ENCODE measurements at regions not wholly inside any gene's neighbourhood (a gene's known extent, or its start where the extent isn't known, plus 50 kb on each side); places are given as distances from the start of the nearest gene placed in this dataset.

DNA sequence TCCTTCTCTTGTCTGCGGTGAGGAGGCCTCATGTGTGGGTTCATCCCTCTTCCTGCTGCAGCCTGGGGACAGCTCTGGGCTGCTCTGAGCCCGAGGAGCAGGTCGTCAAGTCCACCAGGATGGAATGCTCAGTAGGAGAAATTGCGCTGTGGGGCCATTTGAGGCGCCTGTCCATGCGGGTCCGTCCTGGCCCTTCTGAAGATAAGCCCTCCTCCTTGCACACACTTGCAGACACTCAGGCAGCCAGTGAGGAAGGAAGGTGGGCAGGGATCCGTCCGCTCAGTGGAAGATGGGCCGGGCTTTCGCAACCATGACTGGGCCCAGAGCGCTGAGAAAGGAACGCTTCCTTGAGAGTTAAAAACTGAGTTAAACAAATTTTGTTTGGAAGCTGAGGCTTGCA lies 356.8 kb downstream of the GLRX3 start:
- no peak overlapping the region for H3K27ac Mint-ChIP-seq
- DNase-seq: no peak
- no peak overlapping the region for H3K4me3 Mint-ChIP-seq
- no peak overlapping the region for H3K4me3 ChIP-seq (ENCODE audit: low read length in 2 of 2)
- POLR2A ChIA-PET (ENCODE audit: partially characterized antibody): no interaction called here
- no peaks in the 10 kb centered on the region for H3K4me1 Mint-ChIP-seq
- no peak overlapping the region for H3K27ac ChIP-seq (ENCODE audit: low read depth, low read length)
- H3K9me3 ChIP-seq (ENCODE audit: control insufficient read depth in 1 of 2, low read length in 2 of 2): no peaks in the 10 kb centered on the region
- no peaks in the 10 kb centered on the region for H3K27me3 Mint-ChIP-seq
- no peaks in the 10 kb centered on the region for H3K4me1 ChIP-seq (ENCODE audit: insufficient read depth, low read length)
- no peaks in the 10 kb centered on the region for H3K27me3 ChIP-seq (ENCODE audit: insufficient read depth, low read length)
- H3K9me3 Mint-ChIP-seq: peaks cover 0 to 2% (median 0%) of the 10 kb centered on the region in 8 donors
- H3K36me3 ChIP-seq (ENCODE audit: insufficient read depth, low read length): no peaks in the 10 kb centered on the region
- CTCF ChIA-PET (ENCODE audit: partially characterized antibody): no interaction called here
- H3K36me3 Mint-ChIP-seq: no peaks in the 10 kb centered on the region
- intact Hi-C loops (cut with micrococcal nuclease): no loop called here

DNA sequence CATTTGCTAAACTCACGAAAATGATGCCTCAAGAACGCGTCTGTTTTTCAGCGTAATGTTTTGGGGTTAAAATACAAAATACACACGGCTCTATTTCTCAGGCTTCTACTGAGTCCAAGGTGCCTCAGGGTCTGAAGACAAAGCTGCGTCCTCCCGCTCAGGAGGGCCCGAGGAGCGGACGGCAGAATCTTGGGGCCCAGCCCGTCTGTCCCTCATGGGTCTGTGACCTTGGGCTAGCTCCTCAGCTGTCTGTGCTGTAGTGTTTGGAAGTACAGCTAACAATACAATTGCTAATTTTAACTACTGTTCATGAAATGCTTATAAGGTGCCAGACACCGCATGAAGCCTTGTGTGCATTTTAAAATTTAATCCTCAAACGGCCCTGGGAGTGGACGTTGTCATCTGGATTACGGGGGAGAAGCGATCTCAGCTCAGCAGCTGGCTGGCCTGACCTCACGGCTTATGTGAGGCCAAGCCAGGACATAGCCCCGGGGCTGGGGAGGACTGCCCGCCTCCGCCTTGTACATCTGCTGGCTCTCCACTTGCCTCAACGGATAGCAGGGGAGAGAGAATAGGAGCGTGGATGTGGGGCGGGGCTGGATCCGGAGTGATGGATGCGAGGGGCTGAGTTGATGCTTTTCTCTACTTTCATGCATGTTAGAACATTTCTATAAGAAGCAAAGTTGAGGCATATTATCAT lies 357.4 kb downstream of the GLRX3 start:
- H3K4me1 ChIP-seq (ENCODE audit: insufficient read depth, low read length): no peaks in the 10 kb centered on the region
- Mint-ChIP-seq H3K27me3 (no peaks in the 10 kb centered on the region), H3K4me1 (no peaks in the 10 kb centered on the region), H3K27ac (no peak overlapping the region), H3K9me3 (peaks cover 0 to 2% (median 0%) of the 10 kb centered on the region in 8 donors), H3K36me3 (no peaks in the 10 kb centered on the region), H3K4me3 (no peak overlapping the region)
- H3K27ac ChIP-seq (ENCODE audit: low read depth, low read length): no peak overlapping the region
- ChIA-PET POLR2A (ENCODE audit: partially characterized antibody) (no interaction called here), CTCF (ENCODE audit: partially characterized antibody) (no interaction called here)
- no peak overlapping the region for H3K4me3 ChIP-seq (ENCODE audit: low read length in 2 of 2)
- no peak for DNase-seq
- intact Hi-C loops (cut with micrococcal nuclease): no loop called here
- H3K36me3 ChIP-seq (ENCODE audit: insufficient read depth, low read length): no peaks in the 10 kb centered on the region
- no peaks in the 10 kb centered on the region for H3K27me3 ChIP-seq (ENCODE audit: insufficient read depth, low read length)
- H3K9me3 ChIP-seq (ENCODE audit: control insufficient read depth in 1 of 2, low read length in 2 of 2): no peaks in the 10 kb centered on the region

DNA sequence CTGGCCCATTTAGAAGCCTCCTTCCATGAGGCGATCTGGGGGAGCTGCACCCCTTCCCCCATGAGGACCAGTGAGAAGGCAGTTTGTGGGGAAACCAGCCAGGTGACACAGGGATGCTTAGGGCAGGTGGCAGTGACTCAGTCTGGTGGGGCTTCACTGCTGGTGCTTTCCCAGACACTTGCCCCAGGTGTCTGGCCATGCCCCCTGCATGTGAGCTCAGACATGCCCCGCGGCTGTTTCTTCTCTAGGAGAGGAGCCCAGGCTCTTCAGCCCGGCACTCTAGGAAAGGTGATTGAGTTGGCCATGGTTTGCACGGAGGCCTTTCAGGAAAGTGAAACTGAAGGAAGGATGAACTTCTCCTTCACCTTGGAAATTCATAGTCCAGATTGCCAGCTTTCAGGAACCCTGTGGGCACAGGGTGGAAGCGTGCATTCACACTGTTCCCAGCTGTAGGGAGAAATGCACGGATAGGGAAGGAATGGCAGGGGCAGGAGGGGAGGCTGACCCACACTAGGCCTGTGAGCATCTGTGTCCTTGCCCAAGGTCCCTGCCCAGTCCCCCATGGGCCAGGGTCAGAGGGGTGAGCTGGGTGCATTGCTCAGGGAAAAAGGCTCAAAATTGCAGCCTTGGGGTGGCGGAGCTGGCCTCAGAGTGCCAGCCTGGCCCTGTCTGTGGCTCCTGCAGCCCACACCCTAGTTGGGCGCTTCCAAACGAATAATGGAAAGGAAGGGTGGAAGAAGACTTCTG lies 359.1 kb downstream of the GLRX3 start:
- peaks cover 0 to 2% (median 0%) of the 10 kb centered on the region in 8 donors for H3K9me3 Mint-ChIP-seq
- H3K27me3 Mint-ChIP-seq: no peaks in the 10 kb centered on the region
- no peak overlapping the region for H3K27ac Mint-ChIP-seq
- POLR2A ChIA-PET (ENCODE audit: partially characterized antibody): no interaction called here
- intact Hi-C loops (cut with micrococcal nuclease): no loop called here
- Histone ChIP-seq H3K9me3 (ENCODE audit: control insufficient read depth in 1 of 2, low read length in 2 of 2) (no peaks in the 10 kb centered on the region), H3K4me1 (ENCODE audit: insufficient read depth, low read length) (no peaks in the 10 kb centered on the region), H3K27ac (ENCODE audit: low read depth, low read length) (no peak overlapping the region), H3K4me3 (ENCODE audit: low read length in 2 of 2) (no peak overlapping the region), H3K36me3 (ENCODE audit: insufficient read depth, low read length) (no peaks in the 10 kb centered on the region), H3K27me3 (ENCODE audit: insufficient read depth, low read length) (no peaks in the 10 kb centered on the region)
- H3K36me3 Mint-ChIP-seq: no peaks in the 10 kb centered on the region
- CTCF ChIA-PET (ENCODE audit: partially characterized antibody): no interaction called here
- no peaks in the 10 kb centered on the region for H3K4me1 Mint-ChIP-seq
- no peak for DNase-seq
- H3K4me3 Mint-ChIP-seq: no peak overlapping the region

DNA sequence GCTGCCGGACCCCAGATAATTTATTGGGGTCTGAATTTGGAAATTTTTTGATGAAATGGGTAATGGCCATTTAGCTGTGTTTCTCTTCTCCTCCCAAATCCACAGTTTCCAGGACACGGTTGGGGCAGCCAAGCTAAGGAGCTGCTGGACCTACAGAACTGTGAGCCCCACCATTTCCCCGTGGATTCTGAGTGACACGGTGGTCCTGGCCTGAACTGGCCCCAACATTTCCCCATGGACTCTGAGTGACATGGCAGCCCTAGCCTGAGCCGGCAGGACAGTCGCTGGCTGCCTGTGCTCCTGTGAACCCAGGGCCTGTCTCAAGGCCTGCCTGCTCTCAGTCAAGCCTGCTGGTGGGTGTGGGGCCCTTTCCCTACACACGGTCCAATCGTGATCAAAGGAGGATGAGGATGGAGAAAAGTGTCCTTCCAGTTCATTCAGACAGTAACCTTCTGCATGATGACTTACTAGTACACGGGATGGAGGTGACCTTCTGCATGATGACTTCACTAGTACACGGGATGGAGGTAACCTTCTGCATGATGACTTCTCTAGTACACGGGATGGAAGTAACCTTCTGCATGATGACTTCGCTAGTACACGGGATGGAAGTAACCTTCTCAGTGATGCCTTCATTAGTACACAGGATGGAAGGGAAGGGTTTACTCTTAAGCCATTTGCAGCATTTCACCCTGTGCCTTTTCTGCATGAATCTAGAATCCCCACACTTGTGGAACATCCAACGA lies 359.9 kb downstream of the GLRX3 start:
- DNase-seq: no peak

GRCh38 chr10:130497056-130498010 lies 361.1 kb downstream of the GLRX3 start:
- no peak overlapping the region for H3K4me3 Mint-ChIP-seq

More for the DNA sequence above, 359.9 kb downstream of the GLRX3 start:
- CTCF ChIA-PET (ENCODE audit: partially characterized antibody): no interaction called here
- Histone ChIP-seq H3K9me3 (ENCODE audit: control insufficient read depth in 1 of 2, low read length in 2 of 2) (no peaks in the 10 kb centered on the region), H3K4me3 (ENCODE audit: low read length in 2 of 2) (no peak overlapping the region), H3K36me3 (ENCODE audit: insufficient read depth, low read length) (no peaks in the 10 kb centered on the region), H3K27ac (ENCODE audit: low read depth, low read length) (no peak overlapping the region), H3K27me3 (ENCODE audit: insufficient read depth, low read length) (no peaks in the 10 kb centered on the region), H3K4me1 (ENCODE audit: insufficient read depth, low read length) (no peaks in the 10 kb centered on the region)
- no peaks in the 10 kb centered on the region for H3K4me1 Mint-ChIP-seq
- no peaks in the 10 kb centered on the region for H3K36me3 Mint-ChIP-seq
- H3K9me3 Mint-ChIP-seq: peaks cover 0 to 2% (median 0%) of the 10 kb centered on the region in 8 donors
- no peak overlapping the region for H3K4me3 Mint-ChIP-seq
- no peaks in the 10 kb centered on the region for H3K27me3 Mint-ChIP-seq
- H3K27ac Mint-ChIP-seq: no peak overlapping the region
- intact Hi-C loops (cut with micrococcal nuclease): no loop called here
- POLR2A ChIA-PET (ENCODE audit: partially characterized antibody): no interaction called here

GRCh38 chr10:130498042-130498441 lies 361.9 kb downstream of the GLRX3 start:
- Mint-ChIP-seq H3K27ac (no peak overlapping the region), H3K4me1 (no peaks in the 10 kb centered on the region), H3K9me3 (peaks cover 0 to 2% (median 0%) of the 10 kb centered on the region in 8 donors), H3K36me3 (no peaks in the 10 kb centered on the region), H3K27me3 (no peaks in the 10 kb centered on the region), H3K4me3 (no peak overlapping the region)
- POLR2A ChIA-PET (ENCODE audit: partially characterized antibody): no interaction called here
- H3K4me1 ChIP-seq (ENCODE audit: insufficient read depth, low read length): no peaks in the 10 kb centered on the region
- H3K27me3 ChIP-seq (ENCODE audit: insufficient read depth, low read length): no peaks in the 10 kb centered on the region
- H3K36me3 ChIP-seq (ENCODE audit: insufficient read depth, low read length): no peaks in the 10 kb centered on the region
- no peak overlapping the region for H3K27ac ChIP-seq (ENCODE audit: low read depth, low read length)
- H3K9me3 ChIP-seq (ENCODE audit: control insufficient read depth in 1 of 2, low read length in 2 of 2): no peaks in the 10 kb centered on the region
- DNase-seq: no peak
- CTCF ChIA-PET (ENCODE audit: partially characterized antibody): no interaction called here
- no peak overlapping the region for H3K4me3 ChIP-seq (ENCODE audit: low read length in 2 of 2)
- intact Hi-C loops (cut with micrococcal nuclease): no loop called here

More at GRCh38 chr10:130497056-130498010, 361.1 kb downstream of the GLRX3 start:
- Histone ChIP-seq H3K4me1 (ENCODE audit: insufficient read depth, low read length) (no peaks in the 10 kb centered on the region), H3K9me3 (ENCODE audit: control insufficient read depth in 1 of 2, low read length in 2 of 2) (no peaks in the 10 kb centered on the region), H3K36me3 (ENCODE audit: insufficient read depth, low read length) (no peaks in the 10 kb centered on the region), H3K27me3 (ENCODE audit: insufficient read depth, low read length) (no peaks in the 10 kb centered on the region), H3K4me3 (ENCODE audit: low read length in 2 of 2) (no peak overlapping the region), H3K27ac (ENCODE audit: low read depth, low read length) (no peak overlapping the region)
- no peak overlapping the region for H3K27ac Mint-ChIP-seq
- no peaks in the 10 kb centered on the region for H3K36me3 Mint-ChIP-seq
- peaks cover 0 to 2% (median 0%) of the 10 kb centered on the region in 8 donors for H3K9me3 Mint-ChIP-seq
- intact Hi-C loops (cut with micrococcal nuclease): no loop called here
- H3K4me1 Mint-ChIP-seq: no peaks in the 10 kb centered on the region
- DNase-seq: no peak
- no peaks in the 10 kb centered on the region for H3K27me3 Mint-ChIP-seq
- POLR2A ChIA-PET (ENCODE audit: partially characterized antibody): no interaction called here
- CTCF ChIA-PET (ENCODE audit: partially characterized antibody): no interaction called here

DNA sequence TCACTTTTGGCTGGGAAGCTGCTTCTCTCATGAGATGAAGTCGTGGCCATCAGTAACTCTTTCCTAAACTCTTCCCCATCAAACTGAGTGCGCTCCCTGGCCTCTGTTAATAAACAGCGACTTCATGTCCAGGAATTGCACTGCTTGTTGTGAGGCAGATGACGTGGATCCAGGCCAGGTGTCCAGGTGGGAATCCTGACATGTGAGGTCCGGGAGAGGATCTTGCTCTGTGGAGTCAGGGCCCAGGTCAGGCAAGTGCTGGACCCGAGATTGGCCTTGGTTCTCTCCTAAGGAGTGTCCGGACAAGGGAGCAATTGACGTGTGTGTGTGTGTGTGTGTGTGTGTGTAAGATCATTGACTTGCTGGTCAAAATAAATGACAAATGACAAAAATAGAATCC lies 362.7 kb downstream of the GLRX3 start:
- intact Hi-C loops (cut with micrococcal nuclease): no loop called here
- H3K4me1 Mint-ChIP-seq: no peaks in the 10 kb centered on the region
- H3K4me3 Mint-ChIP-seq: no peak overlapping the region
- Histone ChIP-seq H3K4me3 (ENCODE audit: low read length in 2 of 2) (no peak overlapping the region), H3K27ac (ENCODE audit: low read depth, low read length) (no peak overlapping the region), H3K27me3 (ENCODE audit: insufficient read depth, low read length) (no peaks in the 10 kb centered on the region), H3K36me3 (ENCODE audit: insufficient read depth, low read length) (no peaks in the 10 kb centered on the region), H3K4me1 (ENCODE audit: insufficient read depth, low read length) (no peaks in the 10 kb centered on the region), H3K9me3 (ENCODE audit: control insufficient read depth in 1 of 2, low read length in 2 of 2) (no peaks in the 10 kb centered on the region)
- H3K9me3 Mint-ChIP-seq: peaks cover 0 to 2% (median 0%) of the 10 kb centered on the region in 8 donors
- CTCF ChIA-PET (ENCODE audit: partially characterized antibody): no interaction called here
- no peaks in the 10 kb centered on the region for H3K27me3 Mint-ChIP-seq
- DNase-seq: no peak
- H3K27ac Mint-ChIP-seq: no peak overlapping the region
- POLR2A ChIA-PET (ENCODE audit: partially characterized antibody): no interaction called here
- H3K36me3 Mint-ChIP-seq: no peaks in the 10 kb centered on the region

Measured in CD4-positive, alpha-beta memory T cell (primary cell).